ENCODE measurements at regions not wholly inside any gene's neighbourhood (a gene's known extent, or its start where the extent isn't known, plus 50 kb on each side); places are given as distances from the start of the nearest gene placed in this dataset.

GRCh38 chrX:35439692-35440091 lies 358.4 kb upstream of the MAGEB16 start:
- no peak for TF ChIP-seq SMC3 (conservative IDR thresholded peaks at IDR 0.05; ENCODE audit: poor library complexity)
- TF ChIP-seq CTCF (IDR thresholded peaks at IDR 0.05; ENCODE audit: poor library complexity, severe bottlenecking) = no peak
- no peak for TF ChIP-seq REST (IDR thresholded peaks at IDR 0.05; ENCODE audit: borderline replicate concordance)
- no peak for TF ChIP-seq EZH2 (IDR thresholded peaks at IDR 0.05; ENCODE audit: borderline replicate concordance, insufficient read depth, low read length, poor library complexity, severe bottlenecking)

Data from neural cell (in vitro differentiated cells).